Smooth muscle cell (in vitro differentiated cells): ENCODE measurements at regions not wholly inside any gene's neighbourhood (a gene's known extent, or its start where the extent isn't known, plus 50 kb on each side); places are given as distances from the start of the nearest gene placed in this dataset.
"Not testable (repeated sequence)": the region's sequence is repeated elsewhere in the genome, so short reads cannot be mapped to it uniquely, and the experiment has no call there.

Experiments
- DNase-seq: peaks from one replicate; lab custom pipeline; 2025; ENCODE audit not compliant: unreplicated experiment; lab: John Stamatoyannopoulos, UW
- H2AFZ ChIP-seq: fragments of 200-600 bp; sonication (generic); 2 replicates; pipeline ENCODE4 v1.6.0; 2016; ENCODE audit warnings: antibody characterized with exemption, low read depth, mild to moderate bottlenecking
- H3F3A ChIP-seq: fragments of 200-600 bp; sonication (generic); 2 replicates; pipeline ENCODE4 v1.6.0; 2017; ENCODE audit warnings: antibody characterized with exemption, low read depth
- H3K27ac ChIP-seq: fragments of 200-600 bp; sonication (generic); 2 replicates; pipeline ENCODE4 v1.5.1; 2016; ENCODE audit warnings: low read depth, mild to moderate bottlenecking
- H3K27me3 ChIP-seq: fragments of 200-600 bp; sonication (generic); 2 replicates; pipeline ENCODE4 v1.6.1; 2016; ENCODE audit warnings: low read depth, mild to moderate bottlenecking
- H3K36me3 ChIP-seq: fragments of 200-600 bp; sonication (generic); 2 replicates; pipeline ENCODE4 v1.5.1; 2016; ENCODE audit warnings: low read depth
- H3K4me1 ChIP-seq: fragments of 200-600 bp; sonication (generic); 2 replicates; pipeline ENCODE4 v1.5.1; 2016; ENCODE audit warnings: low read depth
- H3K4me2 ChIP-seq: fragments of 200-600 bp; sonication (generic); 2 replicates; pipeline ENCODE4 v1.6.0; 2016; ENCODE audit warnings: mild to moderate bottlenecking
- H3K4me3 ChIP-seq: fragments of 200-600 bp; sonication (generic); 2 replicates; pipeline ENCODE4 v1.5.1; 2016; ENCODE audit warnings: mild to moderate bottlenecking
- H3K79me2 ChIP-seq: fragments of 200-600 bp; sonication (generic); 2 replicates; pipeline ENCODE4 v1.6.0; 2016; ENCODE audit warnings: low read depth, mild to moderate bottlenecking
- H3K9ac ChIP-seq: fragments of 200-600 bp; sonication (generic); 2 replicates; pipeline ENCODE4 v1.6.0; 2016; ENCODE audit warnings: low read depth
- H3K9me3 ChIP-seq: fragments of 200-600 bp; sonication (generic); replicated peaks from 2 replicates; pipeline ENCODE4 v1.5.1; 2016; ENCODE audit warnings: low read depth
- H4K20me1 ChIP-seq: fragments of 200-600 bp; sonication (generic); 2 replicates; pipeline ENCODE4 v1.6.0; 2016; ENCODE audit warnings: low read depth
- WGBS: methylation state at CpG from one replicate; pipeline ENCODE4 v1.1.7; 2016; ENCODE audit warnings: low lambda C conversion rate; 5-methylcytosine and 5-hydroxymethylcytosine counted together
- TF ChIP-seq, protein P1 (sequence below): fragments of 200-600 bp; sonication (generic); IDR thresholded peaks from 2 replicates; pipeline ENCODE4 v1.5.1; 2017; ENCODE audit warnings: borderline replicate concordance, mild to moderate bottlenecking, antibody characterized with exemption; ENCODE audit not compliant: insufficient read depth, poor library complexity, severe bottlenecking

DNA sequence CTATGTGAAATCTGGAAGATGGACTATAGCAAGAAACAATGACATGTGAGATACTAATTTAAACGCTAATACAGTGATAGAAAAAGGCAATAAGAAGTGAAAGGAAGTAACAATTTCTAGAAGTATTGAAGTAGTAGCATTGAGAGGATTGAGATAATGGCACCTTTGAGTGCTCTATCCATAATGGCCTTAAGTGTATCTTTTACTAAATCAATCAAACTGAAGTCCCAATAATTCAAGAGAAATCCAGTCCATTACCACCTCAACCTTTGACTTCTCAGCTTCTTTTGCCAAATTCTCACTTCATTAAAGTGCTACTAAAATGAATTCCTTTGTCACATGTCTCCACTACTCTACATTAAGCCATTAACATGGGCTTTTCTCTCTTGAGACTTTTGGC is 82.6 kb upstream of the KYNU start:
- Histone ChIP-seq H3K4me1 (no peaks in the 10 kb centered on the region), H3K9ac (no peak overlapping the region), H3K79me2 (no peaks in the 10 kb centered on the region), H3K9me3 (no peaks in the 10 kb centered on the region), H3K36me3 (no peaks in the 10 kb centered on the region), H3K4me2 (no peak overlapping the region), H3K4me3 (no peak overlapping the region), H3F3A (no peaks in the 10 kb centered on the region), H2AFZ (no peak overlapping the region), H3K27ac (no peak overlapping the region), H3K27me3 (no peaks in the 10 kb centered on the region), H4K20me1 (no peaks in the 10 kb centered on the region)
- no peak for DNase-seq
- 100% methylated on average over 1 of the region's 1 CpG for WGBS
- TF ChIP-seq, protein P1, sequence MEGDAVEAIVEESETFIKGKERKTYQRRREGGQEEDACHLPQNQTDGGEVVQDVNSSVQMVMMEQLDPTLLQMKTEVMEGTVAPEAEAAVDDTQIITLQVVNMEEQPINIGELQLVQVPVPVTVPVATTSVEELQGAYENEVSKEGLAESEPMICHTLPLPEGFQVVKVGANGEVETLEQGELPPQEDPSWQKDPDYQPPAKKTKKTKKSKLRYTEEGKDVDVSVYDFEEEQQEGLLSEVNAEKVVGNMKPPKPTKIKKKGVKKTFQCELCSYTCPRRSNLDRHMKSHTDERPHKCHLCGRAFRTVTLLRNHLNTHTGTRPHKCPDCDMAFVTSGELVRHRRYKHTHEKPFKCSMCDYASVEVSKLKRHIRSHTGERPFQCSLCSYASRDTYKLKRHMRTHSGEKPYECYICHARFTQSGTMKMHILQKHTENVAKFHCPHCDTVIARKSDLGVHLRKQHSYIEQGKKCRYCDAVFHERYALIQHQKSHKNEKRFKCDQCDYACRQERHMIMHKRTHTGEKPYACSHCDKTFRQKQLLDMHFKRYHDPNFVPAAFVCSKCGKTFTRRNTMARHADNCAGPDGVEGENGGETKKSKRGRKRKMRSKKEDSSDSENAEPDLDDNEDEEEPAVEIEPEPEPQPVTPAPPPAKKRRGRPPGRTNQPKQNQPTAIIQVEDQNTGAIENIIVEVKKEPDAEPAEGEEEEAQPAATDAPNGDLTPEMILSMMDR, result no peak

- not testable (repeated sequence) for H2AFZ ChIP-seq, H3K27ac ChIP-seq, H3K36me3 ChIP-seq, H4K20me1 ChIP-seq, H3K79me2 ChIP-seq, H3F3A ChIP-seq, H3K4me3 ChIP-seq, H3K27me3 ChIP-seq, H3K4me1 ChIP-seq, DNase-seq, H3K4me2 ChIP-seq, H3K9ac ChIP-seq, H3K9me3 ChIP-seq
- WGBS, result 78% methylated on average over 3 of the region's 3 CpGs
These were observed 85.1 kb upstream of the KYNU start for GRCh38 chr2:142792328-142792727.

DNA sequence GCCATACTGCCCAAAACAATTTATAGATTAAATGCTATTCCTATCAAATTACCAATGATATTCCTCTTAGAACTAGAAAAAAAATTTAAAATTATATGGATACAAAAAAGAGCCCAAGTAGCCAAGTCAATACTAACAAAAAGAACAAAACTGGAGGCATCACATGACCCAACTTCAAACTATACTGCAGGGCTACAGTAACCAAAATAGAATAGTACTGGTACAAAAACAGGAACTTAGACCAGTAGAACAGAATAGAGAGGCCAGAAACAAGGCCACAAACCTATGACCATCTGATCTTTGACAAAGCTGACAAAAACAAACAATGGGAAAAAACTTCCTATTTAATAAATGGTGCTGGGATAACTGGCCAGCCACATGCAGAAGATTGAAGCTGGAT is 86.1 kb upstream of the KYNU start:
- no peak overlapping the region for H2AFZ ChIP-seq
- no peak overlapping the region for H3K4me3 ChIP-seq

DNA sequence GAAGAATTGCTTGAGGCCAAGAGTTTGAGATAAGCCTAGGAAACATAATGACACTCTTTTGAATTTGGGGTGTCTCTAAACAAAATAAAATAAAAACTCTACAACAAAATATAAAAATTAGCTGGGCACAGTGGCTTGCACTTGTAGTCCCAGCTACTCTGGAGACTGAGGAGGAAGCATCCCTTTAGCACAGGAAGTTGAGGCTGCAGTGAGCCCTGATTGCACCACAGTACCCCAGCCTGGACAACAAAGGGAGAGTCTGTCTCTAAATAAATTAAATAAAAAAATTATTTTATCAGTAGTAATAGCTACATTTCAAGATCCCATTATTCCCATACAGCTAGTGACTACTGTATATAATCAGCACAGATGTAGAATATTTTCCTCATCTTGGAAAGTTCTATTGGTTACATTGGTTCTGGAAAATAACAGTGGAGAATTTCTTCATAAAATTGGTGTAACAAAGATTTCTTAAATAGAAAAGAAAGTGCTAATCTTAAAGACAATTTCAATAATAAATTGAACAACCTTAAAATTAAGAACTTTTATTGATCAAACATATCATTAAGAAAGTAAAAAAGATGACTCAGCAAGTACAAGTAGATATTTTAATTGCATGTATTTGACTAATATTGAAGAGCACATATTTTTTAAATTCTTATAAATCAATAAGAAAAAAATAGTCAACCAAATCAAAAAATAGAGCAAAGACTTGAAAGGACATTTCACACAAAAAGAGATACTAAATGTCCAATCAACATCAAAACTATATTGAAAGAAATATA is 90.4 kb upstream of the KYNU start:
- Histone ChIP-seq H3K9me3 (no peaks in the 10 kb centered on the region), H3K27me3 (no peaks in the 10 kb centered on the region), H3K4me2 (no peak overlapping the region), H3K79me2 (no peaks in the 10 kb centered on the region), H3K9ac (no peak overlapping the region), H3K27ac (no peak overlapping the region), H3K36me3 (no peaks in the 10 kb centered on the region), H3K4me1 (no peaks in the 10 kb centered on the region), H3F3A (no peaks in the 10 kb centered on the region), H2AFZ (no peak overlapping the region), H4K20me1 (no peaks in the 10 kb centered on the region), H3K4me3 (no peak overlapping the region)
- TF ChIP-seq, protein P1, result no peak
- DNase-seq, result no peak

More for the DNA sequence above, 86.1 kb upstream of the KYNU start:
- H3K27me3 ChIP-seq, result no peaks in the 10 kb centered on the region
- no peak for DNase-seq
- no peaks in the 10 kb centered on the region for H3K79me2 ChIP-seq
- TF ChIP-seq, protein P1, result no peak
- no peak overlapping the region for H3K9ac ChIP-seq
- no peak overlapping the region for H3K4me2 ChIP-seq
- no peaks in the 10 kb centered on the region for H3K4me1 ChIP-seq
- no peak overlapping the region for H3K27ac ChIP-seq
- no peaks in the 10 kb centered on the region for H4K20me1 ChIP-seq
- no peaks in the 10 kb centered on the region for H3F3A ChIP-seq
- H3K36me3 ChIP-seq, result no peaks in the 10 kb centered on the region
- H3K9me3 ChIP-seq, result no peaks in the 10 kb centered on the region
